Body of pancreas (tissue), 4 donors: ENCODE measurements at regions not wholly inside any gene's neighbourhood (a gene's known extent, or its start where the extent isn't known, plus 50 kb on each side); places are given as distances from the start of the nearest gene placed in this dataset.

ENCODE experiments used
- CTCF ChIP-seq, 7 experiments: fragments of 450-650 bp in 4 of 7; fragments of 200-600 bp in 3 of 7; sonication (generic) in 3 of 7; IDR thresholded peaks; one replicate each; pipeline ENCODE4 v1.5.1; 2016 to 2019; ENCODE audit warnings: antibody characterized with exemption in 7 of 7
- POLR2A ChIP-seq, 3 donors: fragments of 450-650 bp; IDR thresholded peaks; one replicate each; pipeline ENCODE4 v1.6.1; 2016; ENCODE audit warnings: antibody characterized with exemption in 3 of 3, mild to moderate bottlenecking in 2 of 3

- TF ChIP-seq CTCF (IDR thresholded peaks at IDR 0.05) (no peak), POLR2A (IDR thresholded peaks at IDR 0.05) (no peak)
These were observed 83.5 kb upstream of the NEUROD6 start for GRCh38 chr7:31423994-31424393.
